ENCODE measurements at regions not wholly inside any gene's neighbourhood (a gene's known extent, or its start where the extent isn't known, plus 50 kb on each side); places are given as distances from the start of the nearest gene placed in this dataset.

DNA sequence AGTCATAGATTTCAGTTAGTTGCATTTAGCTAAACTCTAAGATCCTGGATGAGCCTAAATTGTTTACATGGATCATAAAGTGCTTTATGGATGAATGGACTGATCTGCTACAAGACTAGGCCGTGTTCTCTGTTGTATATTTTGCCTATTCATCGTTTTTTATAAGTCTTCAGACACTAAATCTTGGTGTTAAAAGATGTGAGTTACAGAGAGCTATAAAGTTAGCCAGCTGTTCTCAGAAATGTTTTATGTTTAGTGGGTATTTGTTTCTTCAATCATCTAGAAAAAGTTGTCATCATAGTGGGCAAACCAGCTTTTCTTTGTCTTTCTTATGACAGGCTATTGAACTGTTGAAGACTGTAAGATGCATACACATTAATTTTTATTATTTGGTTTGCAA lies 585.8 kb upstream of the SEMA6A start:
- TF ChIP-seq SUZ12 (IDR thresholded peaks at IDR 0.05) = no peak
- no peak for TF ChIP-seq HDGF (IDR thresholded peaks at IDR 0.05; ENCODE audit: borderline replicate concordance)
- TF ChIP-seq FOXK2 (IDR thresholded peaks at IDR 0.05) = no peak
- no peak for TF ChIP-seq LEF1 (IDR thresholded peaks at IDR 0.05; ENCODE audit: borderline replicate concordance)
- TF ChIP-seq FOXA1 (IDR thresholded peaks at IDR 0.05) = no peak
- TF ChIP-seq SP1 (IDR thresholded peaks at IDR 0.05) = no peak
- no peak for TF ChIP-seq ARNT (IDR thresholded peaks at IDR 0.05)
- no peak for TF ChIP-seq BHLHE40 (IDR thresholded peaks at IDR 0.05; ENCODE audit: borderline replicate concordance)
- no peak for TF ChIP-seq NFRKB (IDR thresholded peaks at IDR 0.05)
- TF ChIP-seq ZNF384 (IDR thresholded peaks at IDR 0.05) = no peak
- TF ChIP-seq FOXM1 (IDR thresholded peaks at IDR 0.05; ENCODE audit: borderline replicate concordance) = no peak
- no peak for TF ChIP-seq ELF4 (IDR thresholded peaks at IDR 0.05)
- TF ChIP-seq CTBP1 (IDR thresholded peaks at IDR 0.05; ENCODE audit: borderline replicate concordance) = no peak
- no peak for TF ChIP-seq TARDBP (IDR thresholded peaks at IDR 0.05)

Measured in HEK293T (cell line).